ENCODE measurements at regions not wholly inside any gene's neighbourhood (a gene's known extent, or its start where the extent isn't known, plus 50 kb on each side); places are given as distances from the start of the nearest gene placed in this dataset.

GRCh38 chrX:98028691-98029090 lies 1145.0 kb downstream of the RPA4 start:
- TF ChIP-seq, protein P1, sequence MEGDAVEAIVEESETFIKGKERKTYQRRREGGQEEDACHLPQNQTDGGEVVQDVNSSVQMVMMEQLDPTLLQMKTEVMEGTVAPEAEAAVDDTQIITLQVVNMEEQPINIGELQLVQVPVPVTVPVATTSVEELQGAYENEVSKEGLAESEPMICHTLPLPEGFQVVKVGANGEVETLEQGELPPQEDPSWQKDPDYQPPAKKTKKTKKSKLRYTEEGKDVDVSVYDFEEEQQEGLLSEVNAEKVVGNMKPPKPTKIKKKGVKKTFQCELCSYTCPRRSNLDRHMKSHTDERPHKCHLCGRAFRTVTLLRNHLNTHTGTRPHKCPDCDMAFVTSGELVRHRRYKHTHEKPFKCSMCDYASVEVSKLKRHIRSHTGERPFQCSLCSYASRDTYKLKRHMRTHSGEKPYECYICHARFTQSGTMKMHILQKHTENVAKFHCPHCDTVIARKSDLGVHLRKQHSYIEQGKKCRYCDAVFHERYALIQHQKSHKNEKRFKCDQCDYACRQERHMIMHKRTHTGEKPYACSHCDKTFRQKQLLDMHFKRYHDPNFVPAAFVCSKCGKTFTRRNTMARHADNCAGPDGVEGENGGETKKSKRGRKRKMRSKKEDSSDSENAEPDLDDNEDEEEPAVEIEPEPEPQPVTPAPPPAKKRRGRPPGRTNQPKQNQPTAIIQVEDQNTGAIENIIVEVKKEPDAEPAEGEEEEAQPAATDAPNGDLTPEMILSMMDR (IDR thresholded peaks at IDR 0.05): no peak
- no peak for TF ChIP-seq POLR2A (IDR thresholded peaks at IDR 0.05)
